Osteocyte (in vitro differentiated cells): ENCODE measurements at regions not wholly inside any gene's neighbourhood (a gene's known extent, or its start where the extent isn't known, plus 50 kb on each side); places are given as distances from the start of the nearest gene placed in this dataset.

Experiments used
- DNase-seq: peaks from one replicate; pipeline ENCODE4 v3.0.0; 2021; ENCODE audit warnings: mixed read lengths; ENCODE audit not compliant: unreplicated experiment; ENCODE audit errors: extremely low spot score
- H3K27ac Mint-ChIP-seq: one replicate; pipeline ENCODE4 v1.8.0; 2021; ENCODE audit warnings: mild to moderate bottlenecking, mixed read lengths; ENCODE audit not compliant: unreplicated experiment
- H3K27me3 Mint-ChIP-seq: one replicate; pipeline ENCODE4 v1.8.0; 2021; ENCODE audit warnings: mixed read lengths; ENCODE audit not compliant: unreplicated experiment
- H3K36me3 Mint-ChIP-seq: one replicate; pipeline ENCODE4 v1.8.0; 2021; ENCODE audit warnings: mixed read lengths; ENCODE audit not compliant: unreplicated experiment
- H3K4me1 Mint-ChIP-seq: one replicate; pipeline ENCODE4 v1.8.0; 2021; ENCODE audit warnings: mixed read lengths; ENCODE audit not compliant: unreplicated experiment
- H3K4me3 Mint-ChIP-seq: one replicate; pipeline ENCODE4 v1.8.0; 2021; ENCODE audit warnings: mild to moderate bottlenecking, moderate library complexity, mixed read lengths; ENCODE audit not compliant: unreplicated experiment
- H3K9me3 Mint-ChIP-seq: one replicate; pipeline ENCODE4 v1.8.0; 2021; ENCODE audit warnings: mixed read lengths; ENCODE audit not compliant: unreplicated experiment
- TF ChIP-seq, protein P1 (sequence below): fragments of 200-600 bp; sonication (generic); IDR thresholded peaks from 2 replicates; pipeline ENCODE4 v1.5.0; 2021; ENCODE audit warnings: antibody characterized with exemption, mild to moderate bottlenecking, moderate library complexity

DNA sequence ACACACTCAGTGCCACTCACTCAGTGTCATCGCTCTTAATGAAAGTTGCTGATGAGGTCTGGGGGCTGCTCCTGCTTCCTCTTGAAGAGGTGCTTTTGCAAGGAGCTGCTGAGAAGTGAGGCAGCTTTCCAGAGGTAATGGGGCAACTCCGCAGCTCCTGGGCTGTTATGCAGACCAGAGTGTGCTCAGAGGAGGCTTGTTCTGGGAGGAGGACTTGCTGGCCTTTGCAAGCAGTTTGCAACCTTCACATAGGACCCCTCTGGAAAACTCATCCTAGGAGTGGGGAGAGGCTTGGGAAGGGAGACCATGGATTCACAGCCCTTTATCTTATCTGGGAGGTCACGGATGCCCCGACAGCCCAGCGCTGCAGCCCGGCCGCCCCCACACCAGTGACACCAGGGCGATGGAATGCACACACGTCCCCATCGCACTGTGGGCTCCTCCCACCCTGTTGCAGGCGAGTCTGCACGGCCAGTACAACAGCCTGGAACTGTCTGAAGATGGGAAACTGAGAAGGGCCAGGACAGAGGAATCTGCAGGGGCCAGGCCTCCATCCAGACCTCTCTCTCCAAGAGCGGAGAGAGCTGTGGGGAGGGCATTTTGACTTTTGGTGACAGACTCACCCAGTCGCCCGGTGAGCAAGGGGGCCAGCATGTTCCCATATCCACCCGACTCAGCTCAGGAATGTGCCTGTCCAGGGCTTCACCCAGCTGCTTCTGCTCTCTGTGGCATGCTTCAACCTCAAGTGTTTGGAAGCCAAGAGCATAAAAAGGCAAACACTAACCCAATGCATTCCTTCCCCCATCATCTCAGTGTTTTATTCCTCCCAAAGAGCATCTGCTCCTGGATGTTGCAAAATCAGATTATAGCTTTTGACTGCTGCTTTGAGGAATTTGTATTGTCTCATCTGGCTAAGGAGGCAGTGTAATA, 78.6 kb upstream of the ZNF469 start:
- TF ChIP-seq, protein P1, sequence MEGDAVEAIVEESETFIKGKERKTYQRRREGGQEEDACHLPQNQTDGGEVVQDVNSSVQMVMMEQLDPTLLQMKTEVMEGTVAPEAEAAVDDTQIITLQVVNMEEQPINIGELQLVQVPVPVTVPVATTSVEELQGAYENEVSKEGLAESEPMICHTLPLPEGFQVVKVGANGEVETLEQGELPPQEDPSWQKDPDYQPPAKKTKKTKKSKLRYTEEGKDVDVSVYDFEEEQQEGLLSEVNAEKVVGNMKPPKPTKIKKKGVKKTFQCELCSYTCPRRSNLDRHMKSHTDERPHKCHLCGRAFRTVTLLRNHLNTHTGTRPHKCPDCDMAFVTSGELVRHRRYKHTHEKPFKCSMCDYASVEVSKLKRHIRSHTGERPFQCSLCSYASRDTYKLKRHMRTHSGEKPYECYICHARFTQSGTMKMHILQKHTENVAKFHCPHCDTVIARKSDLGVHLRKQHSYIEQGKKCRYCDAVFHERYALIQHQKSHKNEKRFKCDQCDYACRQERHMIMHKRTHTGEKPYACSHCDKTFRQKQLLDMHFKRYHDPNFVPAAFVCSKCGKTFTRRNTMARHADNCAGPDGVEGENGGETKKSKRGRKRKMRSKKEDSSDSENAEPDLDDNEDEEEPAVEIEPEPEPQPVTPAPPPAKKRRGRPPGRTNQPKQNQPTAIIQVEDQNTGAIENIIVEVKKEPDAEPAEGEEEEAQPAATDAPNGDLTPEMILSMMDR = no peak
- no peak overlapping the region for H3K4me3 Mint-ChIP-seq
- no peaks in the 10 kb centered on the region for H3K36me3 Mint-ChIP-seq
- H3K9me3 Mint-ChIP-seq = no peaks in the 10 kb centered on the region
- DNase-seq = no peak
- no peaks in the 10 kb centered on the region for H3K27me3 Mint-ChIP-seq
- H3K4me1 Mint-ChIP-seq = peaks cover 58% of the 10 kb centered on the region
- peak overlapping the region; percentile 56 for H3K27ac Mint-ChIP-seq

DNA sequence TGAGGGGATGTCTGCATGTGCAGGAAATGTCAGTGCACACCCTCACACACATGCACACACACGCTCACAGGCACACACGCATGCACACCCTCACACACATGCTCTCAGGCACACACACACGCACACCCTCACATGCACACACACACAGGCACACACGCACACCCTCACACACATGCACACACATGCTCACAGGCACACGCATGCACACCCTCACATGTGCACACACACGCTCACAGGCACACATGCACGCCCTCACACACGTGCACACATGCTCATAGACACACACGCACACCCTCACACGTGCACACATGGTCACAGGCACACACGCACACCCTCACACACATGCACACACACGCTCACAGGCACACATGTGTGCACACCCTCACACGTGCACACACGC, 77.6 kb upstream of the ZNF469 start:
- no peak for DNase-seq
- Mint-ChIP-seq H3K27me3 (no peaks in the 10 kb centered on the region), H3K36me3 (no peaks in the 10 kb centered on the region), H3K4me3 (no peak overlapping the region), H3K4me1 (peaks cover 56% of the 10 kb centered on the region), H3K9me3 (no peaks in the 10 kb centered on the region), H3K27ac (peak overlapping the region; percentile 23)
- TF ChIP-seq, protein P1 = no peak

DNA sequence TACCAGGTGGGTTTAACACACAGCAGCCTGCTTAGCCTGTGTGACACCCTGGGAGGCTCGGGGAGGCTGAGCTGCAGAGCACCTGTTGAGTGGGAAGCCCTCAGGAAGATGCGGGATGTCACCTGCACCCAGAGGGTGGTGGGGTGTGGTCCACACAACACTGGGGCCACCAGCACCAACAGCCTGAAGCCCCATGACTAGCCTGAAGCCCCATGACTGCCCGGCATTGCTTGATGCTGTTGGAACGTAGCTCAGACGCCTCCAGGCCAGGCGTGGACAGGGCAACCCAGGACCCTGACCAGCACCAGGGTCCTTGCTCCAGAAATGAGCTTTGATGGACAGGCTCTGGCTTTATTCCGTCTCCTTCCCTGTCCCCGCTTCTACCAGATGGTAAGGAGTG, 76.3 kb upstream of the ZNF469 start:
- Mint-ChIP-seq H3K27ac (peak overlapping the region; percentile 74), H3K4me3 (no peak overlapping the region), H3K27me3 (no peaks in the 10 kb centered on the region), H3K4me1 (peaks cover 63% of the 10 kb centered on the region), H3K9me3 (no peaks in the 10 kb centered on the region), H3K36me3 (no peaks in the 10 kb centered on the region)
- DNase-seq = no peak
- TF ChIP-seq, protein P1 = no peak

DNA sequence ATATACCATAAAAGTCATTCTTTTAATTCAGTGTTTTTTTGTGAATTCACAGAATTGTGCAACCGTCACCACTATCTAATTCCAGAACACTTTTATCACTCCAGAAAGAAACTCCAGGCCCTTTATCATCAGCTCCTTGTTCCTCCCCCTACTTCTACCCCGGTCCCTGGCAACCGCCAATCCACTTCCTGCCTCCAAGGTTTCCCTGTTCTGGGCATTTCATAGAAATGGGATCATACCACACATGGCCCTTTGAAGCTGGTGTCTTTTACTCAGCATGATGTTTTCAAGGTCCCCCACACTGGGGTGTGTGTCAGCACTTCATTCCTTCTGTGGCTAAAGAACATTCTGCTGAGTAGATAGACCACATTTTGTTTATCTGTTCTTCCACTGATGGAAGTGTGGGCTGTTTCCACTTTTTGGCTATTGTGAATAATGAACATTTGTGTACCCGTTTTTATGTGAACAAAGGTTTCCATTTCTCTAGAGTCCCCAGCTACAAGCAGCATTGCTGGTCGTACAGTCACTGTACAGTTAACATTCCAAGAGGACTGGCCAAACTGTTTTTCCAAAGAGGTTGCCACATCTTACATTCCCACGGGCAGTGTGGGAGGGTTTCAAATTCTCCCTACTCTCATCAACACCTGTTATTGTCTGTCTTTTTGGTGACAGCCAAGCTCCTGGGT, 75.8 kb upstream of the ZNF469 start:
- peaks cover 68% of the 10 kb centered on the region for H3K4me1 Mint-ChIP-seq
- H3K9me3 Mint-ChIP-seq = no peaks in the 10 kb centered on the region
- H3K27ac Mint-ChIP-seq = peak overlapping the region; percentile 74
- DNase-seq = no peak
- H3K27me3 Mint-ChIP-seq = no peaks in the 10 kb centered on the region
- H3K36me3 Mint-ChIP-seq = no peaks in the 10 kb centered on the region
- TF ChIP-seq, protein P1 = no peak
- H3K4me3 Mint-ChIP-seq = no peak overlapping the region
